ENCODE measurements at regions not wholly inside any gene's neighbourhood (a gene's known extent, or its start where the extent isn't known, plus 50 kb on each side); places are given as distances from the start of the nearest gene placed in this dataset.

GRCh38 chr1:172939475-172939874, 111.3 kb downstream of the TNFSF18 start:
- no peak overlapping the region for H3K4me2 ChIP-seq (ENCODE audit: control insufficient read depth, extremely low read depth, insufficient read depth, low read depth, low read length)
- dilution Hi-C loops (cut with MboI; ENCODE audit: extremely low pct_ligation_motif_present, low sequenced_read_pairs), result no loop called here
- H3K9ac ChIP-seq (ENCODE audit: control insufficient read depth, extremely low read depth, insufficient read depth, low read length), result no peak overlapping the region
- H3K4me1 ChIP-seq (ENCODE audit: control insufficient read depth, extremely low read depth, insufficient read depth, low read length), result peaks cover 11% of the 10 kb centered on the region
- H3K9me1 ChIP-seq (ENCODE audit: control insufficient read depth, extremely low read depth, insufficient read depth, low read length), result no peaks in the 10 kb centered on the region
- no peaks in the 10 kb centered on the region for H3K36me3 ChIP-seq (ENCODE audit: control insufficient read depth in 2 of 2, extremely low read depth in 1 of 2, insufficient read depth in 2 of 2, low read length in 2 of 2)
- no peaks in the 10 kb centered on the region for H3K79me2 ChIP-seq (ENCODE audit: control insufficient read depth, insufficient read depth, low read length)
- H3K27ac ChIP-seq (ENCODE audit: control insufficient read depth, insufficient read depth, low read length), result no peak overlapping the region
- DNase-seq (ENCODE audit: low read depth, low spot score) (no peak), FAIRE-seq (no peak)
- TF ChIP-seq CTCF (optimal IDR thresholded peaks at IDR 0.05 in 1 of 3, IDR thresholded peaks at IDR 0.05 in 1 of 3, conservative IDR thresholded peaks at IDR 0.05 in 1 of 3; ENCODE audit: extremely low read depth in 1 of 3, insufficient read depth in 2 of 3, low read length in 3 of 3), result no peak
- no peak for TF ChIP-seq EZH2 (IDR thresholded peaks at IDR 0.05; ENCODE audit: low read length)
- H4K20me1 ChIP-seq (ENCODE audit: control insufficient read depth, extremely low read depth, insufficient read depth, low read length), result no peaks in the 10 kb centered on the region
- peaks cover 2% of the 10 kb centered on the region for H3K9me3 ChIP-seq (ENCODE audit: control insufficient read depth, low read depth, low read length)
- no peak overlapping the region for H3K4me3 ChIP-seq (ENCODE audit: control insufficient read depth in 2 of 3, extremely low read depth in 1 of 3, insufficient read depth in 2 of 3, low read depth in 1 of 3, low read length in 3 of 3)
- no peaks in the 10 kb centered on the region for H3K27me3 ChIP-seq (ENCODE audit: control insufficient read depth, extremely low read depth, insufficient read depth, low read length)
- no peak overlapping the region for H2AFZ ChIP-seq (ENCODE audit: control insufficient read depth, low read length)

GRCh38 chr1:172940174-172940855, 110.4 kb downstream of the TNFSF18 start:
- H3K9me1 ChIP-seq (ENCODE audit: control insufficient read depth, extremely low read depth, insufficient read depth, low read length), result no peaks in the 10 kb centered on the region
- no peak overlapping the region for H3K27ac ChIP-seq (ENCODE audit: control insufficient read depth, insufficient read depth, low read length)
- H4K20me1 ChIP-seq (ENCODE audit: control insufficient read depth, extremely low read depth, insufficient read depth, low read length), result no peaks in the 10 kb centered on the region
- FAIRE-seq, result no peak
- dilution Hi-C loops (cut with MboI; ENCODE audit: extremely low pct_ligation_motif_present, low sequenced_read_pairs), result no loop called here
- no peaks in the 10 kb centered on the region for H3K36me3 ChIP-seq (ENCODE audit: control insufficient read depth in 2 of 2, extremely low read depth in 1 of 2, insufficient read depth in 2 of 2, low read length in 2 of 2)
- no peaks in the 10 kb centered on the region for H3K27me3 ChIP-seq (ENCODE audit: control insufficient read depth, extremely low read depth, insufficient read depth, low read length)
- no peaks in the 10 kb centered on the region for H3K79me2 ChIP-seq (ENCODE audit: control insufficient read depth, insufficient read depth, low read length)
- no peak for TF ChIP-seq CTCF (optimal IDR thresholded peaks at IDR 0.05 in 1 of 3, IDR thresholded peaks at IDR 0.05 in 1 of 3, conservative IDR thresholded peaks at IDR 0.05 in 1 of 3; ENCODE audit: extremely low read depth in 1 of 3, insufficient read depth in 2 of 3, low read length in 3 of 3)
- H2AFZ ChIP-seq (ENCODE audit: control insufficient read depth, low read length), result no peak overlapping the region
- no peak overlapping the region for H3K4me3 ChIP-seq (ENCODE audit: control insufficient read depth in 2 of 3, extremely low read depth in 1 of 3, insufficient read depth in 2 of 3, low read depth in 1 of 3, low read length in 3 of 3)
- no peak overlapping the region for H3K9ac ChIP-seq (ENCODE audit: control insufficient read depth, extremely low read depth, insufficient read depth, low read length)
- no peak overlapping the region for H3K4me2 ChIP-seq (ENCODE audit: control insufficient read depth, extremely low read depth, insufficient read depth, low read depth, low read length)
- H3K4me1 ChIP-seq (ENCODE audit: control insufficient read depth, extremely low read depth, insufficient read depth, low read length), result peaks cover 4% of the 10 kb centered on the region
- H3K9me3 ChIP-seq (ENCODE audit: control insufficient read depth, low read depth, low read length), result peaks cover 2% of the 10 kb centered on the region
- DNase-seq (ENCODE audit: low read depth, low spot score), result no peak
